T-cell (primary cell): ENCODE measurements at regions not wholly inside any gene's neighbourhood (a gene's known extent, or its start where the extent isn't known, plus 50 kb on each side); places are given as distances from the start of the nearest gene placed in this dataset.
"Not testable (repeated sequence)": the region's sequence is repeated elsewhere in the genome, so short reads cannot be mapped to it uniquely, and the experiment has no call there.

Source experiments
- ATAC-seq, 4 experiments: fragments of 200-7000 bp in 3 of 4; fragments of 150-1000 bp in 1 of 4; cut with Tn5 transposase; replicated peaks in 1 of 4; 1 replicate in 3 of 4; 2 replicates in 1 of 4; pipeline ENCODE4 v1.10.0; 2021; ENCODE audit warnings: moderate library complexity in 3 of 4, mild to moderate bottlenecking in 2 of 4, moderate number of reproducible peaks in 1 of 4
- CTCF ChIA-PET, 2 donors: fragments of 300-600 bp; sonication (Branson Sonifier 250); formaldehyde crosslinking; loops; one replicate each; lab custom pipeline; 2022; ENCODE audit warnings: antibody characterized with exemption in 2 of 2; lab: Charles Lee
- POLR2A ChIA-PET, 2 donors: fragments of 300-600 bp; sonication (Branson Sonifier 250); formaldehyde crosslinking; loops; one replicate each; lab custom pipeline; 2022; ENCODE audit warnings: antibody characterized with exemption in 2 of 2; lab: Charles Lee
- DNase-seq, 35 experiments: peaks; one replicate each; pipeline versions ENCODE4 v3.0.0 to v3.0.0-alpha.2; 2013 to 2023
- H3K27ac ChIP-seq: one replicate; pipeline ENCODE4 v1.5.1; 2013; ENCODE audit warnings: low read length
- H3K27me3 ChIP-seq, 2 experiments: replicated peaks in 1 of 2; 1 replicate in 1 of 2; 2 replicates in 1 of 2; pipeline versions ENCODE4 v1.6.1 to v1.7.0; 2013; ENCODE audit warnings: low read length in 1 of 2, mixed read lengths in 1 of 2; ENCODE audit not compliant: control insufficient read depth in 2 of 2, insufficient read depth in 2 of 2; ENCODE audit errors: extremely low read depth in 1 of 2
- H3K36me3 ChIP-seq, 2 donors: 1 replicate in 1 of 2; 2 replicates in 1 of 2; pipeline versions ENCODE4 v1.6.1 to v1.7.0; 2013; ENCODE audit warnings: low read length in 1 of 2; ENCODE audit not compliant: control insufficient read depth in 2 of 2, insufficient read depth in 1 of 2; ENCODE audit errors: extremely low read depth in 1 of 2
- H3K4me1 ChIP-seq, 2 experiments: 1 replicate in 1 of 2; 2 replicates in 1 of 2; pipeline versions ENCODE4 v1.6.1 to v1.7.0; 2013; ENCODE audit warnings: low read length in 2 of 2, mixed read lengths in 1 of 2; ENCODE audit not compliant: insufficient read depth in 2 of 2, control insufficient read depth in 1 of 2; ENCODE audit errors: extremely low read depth in 1 of 2
- H3K4me3 ChIP-seq, 2 donors: 1 replicate in 1 of 2; 2 replicates in 1 of 2; pipeline versions ENCODE4 v1.5.1 to v1.7.0; 2013; ENCODE audit warnings: mild to moderate bottlenecking in 2 of 2, low read length in 1 of 2, moderate library complexity in 1 of 2; ENCODE audit not compliant: control insufficient read depth in 1 of 2; ENCODE audit errors: extremely low read depth in 1 of 2
- H3K9me3 ChIP-seq: 2 replicates; pipeline ENCODE4 v1.7.0; 2013
- H3K27ac Mint-ChIP-seq, 2 donors: one replicate each; pipeline ENCODE4 v1.8.0; 2020 to 2021; ENCODE audit warnings: mild to moderate bottlenecking in 2 of 2, mixed read lengths in 2 of 2
- H3K27me3 Mint-ChIP-seq, 2 donors: one replicate each; pipeline ENCODE4 v1.8.0; 2021 to 2022; ENCODE audit warnings: mixed read lengths in 2 of 2
- H3K36me3 Mint-ChIP-seq: one replicate; pipeline ENCODE4 v1.8.0; 2021; ENCODE audit warnings: mixed read lengths
- H3K4me1 Mint-ChIP-seq, 3 donors: one replicate each; pipeline ENCODE4 v1.8.0; 2020 to 2022; ENCODE audit warnings: mixed read lengths in 3 of 3, mild to moderate bottlenecking in 1 of 3
- H3K4me3 Mint-ChIP-seq, 3 donors: one replicate each; pipeline ENCODE4 v1.8.0; 2020 to 2022; ENCODE audit warnings: mild to moderate bottlenecking in 3 of 3, mixed read lengths in 3 of 3, moderate library complexity in 3 of 3
- H3K9me3 Mint-ChIP-seq, 3 donors: one replicate each; pipeline ENCODE4 v1.8.0; 2020 to 2022; ENCODE audit warnings: mixed read lengths in 3 of 3
- WGBS: methylation state at CpG from one replicate; pipeline ENCODE4 v1.1.5; 2013; ENCODE audit warnings: missing lambda C conversion rate; ENCODE audit not compliant: insufficient coverage; 5-methylcytosine and 5-hydroxymethylcytosine counted together

- H3K9me3 Mint-ChIP-seq, H3K4me1 ChIP-seq, H3K4me3 Mint-ChIP-seq, H3K27ac ChIP-seq, H3K36me3 ChIP-seq, CTCF ChIA-PET, H3K36me3 Mint-ChIP-seq, DNase-seq, H3K27ac Mint-ChIP-seq, POLR2A ChIA-PET, H3K4me3 ChIP-seq, H3K9me3 ChIP-seq, ATAC-seq: not testable (repeated sequence)
- 35% methylated on average over 35 of the region's 35 CpGs for WGBS
- H3K27me3 Mint-ChIP-seq, result peaks cover 21 to 34% of the 10 kb centered on the region in 2 donors
- peaks cover 0 to 12% (median 0%) of the 10 kb centered on the region in 3 donors for H3K4me1 Mint-ChIP-seq
- H3K27me3 ChIP-seq, result peaks cover 0 to 43% of the 10 kb centered on the region in 2 experiments
Observed at GRCh38 chr20:30894707-30895353, 362.6 kb upstream of the DEFB115 start.

GRCh38 chr20:30895354-30895711, 362.1 kb upstream of the DEFB115 start:
- ATAC-seq, H3K9me3 ChIP-seq, H3K4me3 Mint-ChIP-seq, H3K9me3 Mint-ChIP-seq, H3K4me3 ChIP-seq, H3K4me1 ChIP-seq, DNase-seq, H3K36me3 ChIP-seq, POLR2A ChIA-PET, H3K36me3 Mint-ChIP-seq, H3K27ac ChIP-seq, CTCF ChIA-PET, H3K27ac Mint-ChIP-seq: not testable (repeated sequence)
- peaks cover 0 to 12% (median 0%) of the 10 kb centered on the region in 3 donors for H3K4me1 Mint-ChIP-seq
- peaks cover 0 to 48% of the 10 kb centered on the region in 2 experiments for H3K27me3 ChIP-seq
- WGBS, result 73% methylated on average over 5 of the region's 25 CpGs
- H3K27me3 Mint-ChIP-seq, result peaks cover 21 to 34% of the 10 kb centered on the region in 2 donors

DNA sequence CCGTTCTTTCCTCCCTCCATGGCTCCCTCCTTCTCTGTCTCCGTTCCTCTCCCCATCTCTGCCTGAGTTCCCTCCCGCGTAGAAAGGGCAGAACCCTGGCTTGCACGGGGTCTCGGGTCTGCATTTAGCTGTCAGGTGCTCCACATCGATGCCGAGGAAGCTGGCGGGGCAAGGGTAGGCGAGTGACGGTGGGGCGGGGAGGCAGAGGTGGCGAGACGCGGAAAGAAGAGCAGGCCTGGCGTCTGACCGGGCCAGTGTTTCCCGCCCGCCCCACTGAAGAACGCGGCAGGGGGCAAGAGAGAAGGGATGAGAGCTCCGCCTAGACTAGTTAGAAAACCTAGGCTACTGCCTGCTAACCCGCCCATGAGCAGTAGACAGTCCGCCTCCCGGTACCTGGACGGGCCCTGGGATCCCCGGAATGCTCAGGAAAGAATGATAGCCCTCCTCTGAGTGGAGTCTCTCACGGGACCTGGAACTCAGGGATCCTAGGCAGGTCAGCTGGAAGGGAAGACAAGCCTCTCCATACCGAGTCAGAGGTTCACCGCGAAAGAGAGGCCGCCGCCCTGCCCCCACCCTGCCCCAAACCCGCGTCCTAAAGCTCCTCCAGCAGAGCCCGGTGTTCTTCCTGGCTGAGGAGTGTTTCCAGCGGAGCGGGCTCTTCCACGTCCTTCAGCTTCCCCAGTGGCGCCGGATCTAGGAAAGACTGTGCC, 357.9 kb upstream of the DEFB115 start:
- CTCF ChIA-PET, H3K4me1 Mint-ChIP-seq, POLR2A ChIA-PET, H3K9me3 ChIP-seq, H3K4me1 ChIP-seq, H3K36me3 Mint-ChIP-seq, H3K27me3 Mint-ChIP-seq, H3K36me3 ChIP-seq, H3K27ac Mint-ChIP-seq, ATAC-seq, H3K4me3 ChIP-seq, H3K9me3 Mint-ChIP-seq, H3K27ac ChIP-seq: not testable (repeated sequence)
- WGBS, result 30% methylated on average over 31 of the region's 41 CpGs
- H3K27me3 ChIP-seq, result peaks cover 0 to 24% of the 10 kb centered on the region in 2 experiments
- peak in 1 of 35 experiments; percentile 9 for DNase-seq
- peak overlapping the region in 1 of 3 donors; percentile 13 for H3K4me3 Mint-ChIP-seq

DNA sequence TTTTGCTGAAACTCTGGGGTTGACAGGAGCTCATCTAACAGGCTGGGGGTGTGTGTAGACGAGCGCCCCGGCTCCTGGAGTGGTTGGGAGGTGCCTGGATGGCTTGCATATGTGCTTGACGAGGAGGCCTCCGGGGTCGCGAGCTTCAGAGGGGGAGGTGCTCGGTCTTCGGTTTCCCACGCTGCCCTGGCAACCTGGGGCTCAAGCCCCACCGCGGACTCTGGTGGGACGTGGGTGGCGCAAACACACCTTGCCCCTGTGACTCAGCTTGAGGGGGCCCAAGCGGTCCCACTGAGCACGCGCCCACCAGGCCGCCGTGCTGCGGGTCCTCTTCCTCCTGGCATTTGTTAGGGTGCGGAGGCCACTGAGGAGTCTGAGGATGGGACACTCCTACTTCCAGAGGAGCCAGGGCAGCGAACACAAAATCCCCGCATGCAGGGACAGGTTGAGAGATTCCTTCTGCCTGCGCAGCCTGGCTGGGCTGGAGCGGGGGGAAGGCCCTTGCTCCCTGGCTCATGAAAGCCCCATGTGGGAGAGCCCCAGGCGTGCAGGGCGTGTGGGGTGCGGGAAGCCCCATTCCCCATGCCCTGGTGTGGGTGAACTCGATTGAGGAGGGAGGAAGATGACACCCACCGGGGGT, 357.3 kb upstream of the DEFB115 start:
- H3K36me3 Mint-ChIP-seq, H3K36me3 ChIP-seq, H3K27ac ChIP-seq, H3K27me3 Mint-ChIP-seq, H3K4me1 Mint-ChIP-seq, ATAC-seq, H3K27ac Mint-ChIP-seq, H3K9me3 ChIP-seq, DNase-seq, H3K4me3 Mint-ChIP-seq, CTCF ChIA-PET, H3K4me1 ChIP-seq, H3K4me3 ChIP-seq, POLR2A ChIA-PET: not testable (repeated sequence)
- H3K9me3 Mint-ChIP-seq, result peaks cover 0 to 11% (median 6%) of the 10 kb centered on the region in 3 donors
- peaks cover 0 to 17% of the 10 kb centered on the region in 2 experiments for H3K27me3 ChIP-seq
- 58% methylated on average over 22 of the region's 30 CpGs for WGBS

DNA sequence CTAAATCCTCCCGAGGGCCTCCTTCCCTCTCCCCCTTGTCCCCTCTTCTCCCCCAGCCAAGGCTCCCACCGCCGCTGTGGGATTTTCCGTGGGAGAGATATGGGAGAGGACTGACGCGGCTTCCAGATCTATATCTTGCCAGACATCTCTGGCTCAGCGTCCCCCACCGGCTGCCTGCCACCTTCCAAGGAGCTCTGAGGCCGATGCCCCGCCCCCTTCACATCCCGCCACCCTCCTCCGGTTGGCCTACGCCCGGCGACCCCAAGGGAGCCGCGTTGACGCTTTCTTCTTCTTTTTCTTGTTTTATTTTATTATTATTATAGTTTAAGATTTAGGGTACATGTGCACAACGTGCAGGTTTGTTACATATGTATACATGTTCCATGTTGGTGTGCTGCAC, 352.2 kb upstream of the DEFB115 start:
- DNase-seq, H3K4me3 ChIP-seq, POLR2A ChIA-PET, H3K36me3 ChIP-seq, H3K27ac ChIP-seq, H3K4me1 Mint-ChIP-seq, H3K36me3 Mint-ChIP-seq, H3K27me3 Mint-ChIP-seq, H3K27ac Mint-ChIP-seq, H3K4me3 Mint-ChIP-seq, H3K27me3 ChIP-seq, H3K9me3 ChIP-seq, ATAC-seq, H3K4me1 ChIP-seq, CTCF ChIA-PET: not testable (repeated sequence)
- WGBS, result 94% methylated on average over 5 of the region's 19 CpGs
- peaks cover 10 to 21% (median 10%) of the 10 kb centered on the region in 3 donors for H3K9me3 Mint-ChIP-seq

GRCh38 chr20:30910937-30911725, 346.3 kb upstream of the DEFB115 start:
- 78% methylated on average over 12 of the region's 18 CpGs for whole genome bisulfite sequencing

More at GRCh38 chr20:30910937-30911725, 346.3 kb upstream of the DEFB115 start:
- DNase-seq, result no peak
- CTCF ChIA-PET, result no interaction called here
- POLR2A ChIA-PET, result no interaction called here
- no peak for ATAC-seq
- Histone ChIP-seq H3K36me3 (no peaks in the 10 kb centered on the region), H3K27me3 (peaks cover 0 to 4% of the 10 kb centered on the region in 2 experiments), H3K27ac (no peak overlapping the region), H3K9me3 (no peaks in the 10 kb centered on the region), H3K4me3 (no peak overlapping the region), H3K4me1 (peaks cover 0 to 2% of the 10 kb centered on the region in 2 experiments)
- Mint-ChIP-seq H3K9me3 (peaks cover 18 to 34% (median 28%) of the 10 kb centered on the region in 3 donors), H3K36me3 (no peaks in the 10 kb centered on the region), H3K4me1 (peaks cover 2 to 24% (median 4%) of the 10 kb centered on the region in 3 donors), H3K27me3 (peaks cover 22 to 23% of the 10 kb centered on the region in 2 donors), H3K4me3 (no peak overlapping the region), H3K27ac (no peak overlapping the region)
